Uterus (tissue), 3 donors: ENCODE measurements at regions not wholly inside any gene's neighbourhood (a gene's known extent, or its start where the extent isn't known, plus 50 kb on each side); places are given as distances from the start of the nearest gene placed in this dataset.

Experiments used
- DNase-seq, 2 donors: peaks; one replicate each; pipeline ENCODE4 v3.0.0-alpha.2; 2019 to 2020
- H3K27ac ChIP-seq, 2 donors: fragments of 200-600 bp; sonication (generic); 1 replicate in 1 of 2; 2 replicates in 1 of 2; pipeline ENCODE4 v1.5.1; 2016 to 2018
- H3K27me3 ChIP-seq, 2 donors: fragments of 200-600 bp; sonication (generic); one replicate each; pipeline ENCODE4 v1.5.1; 2018 to 2019; ENCODE audit warnings: control low read depth in 1 of 2
- H3K36me3 ChIP-seq, 2 donors: fragments of 200-600 bp; sonication (generic); one replicate each; pipeline ENCODE4 v1.5.1; 2019; ENCODE audit warnings: control low read depth in 1 of 2
- H3K4me1 ChIP-seq, 2 donors: fragments of 200-600 bp; sonication (generic); one replicate each; pipeline ENCODE4 v1.5.1; 2018 to 2019; ENCODE audit warnings: control low read depth in 1 of 2
- H3K4me3 ChIP-seq, 2 donors: fragments of 200-600 bp; sonication (generic); 1 replicate in 1 of 2; 2 replicates in 1 of 2; pipeline ENCODE4 v1.5.1; 2018 to 2019; ENCODE audit warnings: mild to moderate bottlenecking in 1 of 2
- H3K9me3 ChIP-seq, 2 donors: fragments of 200-600 bp; sonication (generic); one replicate each; pipeline ENCODE4 v1.5.1; 2019; ENCODE audit warnings: control low read depth in 1 of 2
- POLR2A ChIP-seq, 2 donors: fragments of 450-650 bp; IDR thresholded peaks; one replicate each; pipeline ENCODE4 v1.6.1; 2016; ENCODE audit warnings: antibody characterized with exemption in 2 of 2, mild to moderate bottlenecking in 1 of 2, moderate library complexity in 1 of 2
- intact Hi-C: fragments of 100-400 bp; cut with DNase I; formaldehyde crosslinking; loops from one replicate; pipeline ENCODE4 v1.15.1; 2023; ENCODE audit warnings: low total_unique reads
- TF ChIP-seq, protein P1 (sequence below), 4 experiments: fragments of 200-600 bp in 2 of 4; fragments of 450-650 bp in 2 of 4; sonication (generic) in 2 of 4; IDR thresholded peaks; one replicate each; pipeline ENCODE4 v1.5.1; 2016 to 2019; ENCODE audit warnings: antibody characterized with exemption in 4 of 4, mild to moderate bottlenecking in 2 of 4, moderate library complexity in 1 of 4
- donor health status: DM: yes; HTN: yes; CAD: no.

DNA sequence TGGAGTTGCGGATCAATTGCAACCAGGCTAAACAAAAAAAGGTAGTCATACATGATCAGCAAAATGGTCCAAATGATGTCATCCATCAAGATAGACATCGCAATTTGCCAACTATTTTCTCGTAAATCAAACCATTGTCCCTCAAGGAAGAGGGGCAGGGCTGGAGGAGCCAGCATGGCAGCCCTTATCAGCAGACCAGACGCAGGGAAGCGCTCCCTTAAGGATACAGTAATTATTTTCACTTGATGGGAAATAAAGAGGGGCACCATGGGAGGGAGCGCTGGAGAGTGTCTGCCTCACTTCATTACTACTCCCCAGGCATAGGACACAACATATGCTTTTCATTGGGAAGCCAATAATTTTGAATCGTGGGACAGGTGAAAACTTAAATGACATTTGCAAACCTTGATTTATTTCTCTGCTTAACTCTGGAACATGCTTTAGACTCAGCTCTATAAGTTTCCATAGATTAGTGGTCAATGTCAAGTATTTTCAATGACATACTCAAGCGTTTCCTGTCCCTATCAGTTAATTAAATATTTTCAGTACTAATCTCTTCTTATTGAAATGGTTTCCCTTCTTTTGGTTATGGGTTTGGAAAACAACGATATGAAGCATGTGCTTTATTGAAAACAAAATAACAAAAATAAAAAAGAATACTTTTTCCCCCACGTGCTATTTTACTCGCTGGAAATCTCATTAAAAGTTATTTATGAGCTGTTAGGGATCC lies 202.4 kb upstream of the HABP2 start:
- TF ChIP-seq, protein P1, sequence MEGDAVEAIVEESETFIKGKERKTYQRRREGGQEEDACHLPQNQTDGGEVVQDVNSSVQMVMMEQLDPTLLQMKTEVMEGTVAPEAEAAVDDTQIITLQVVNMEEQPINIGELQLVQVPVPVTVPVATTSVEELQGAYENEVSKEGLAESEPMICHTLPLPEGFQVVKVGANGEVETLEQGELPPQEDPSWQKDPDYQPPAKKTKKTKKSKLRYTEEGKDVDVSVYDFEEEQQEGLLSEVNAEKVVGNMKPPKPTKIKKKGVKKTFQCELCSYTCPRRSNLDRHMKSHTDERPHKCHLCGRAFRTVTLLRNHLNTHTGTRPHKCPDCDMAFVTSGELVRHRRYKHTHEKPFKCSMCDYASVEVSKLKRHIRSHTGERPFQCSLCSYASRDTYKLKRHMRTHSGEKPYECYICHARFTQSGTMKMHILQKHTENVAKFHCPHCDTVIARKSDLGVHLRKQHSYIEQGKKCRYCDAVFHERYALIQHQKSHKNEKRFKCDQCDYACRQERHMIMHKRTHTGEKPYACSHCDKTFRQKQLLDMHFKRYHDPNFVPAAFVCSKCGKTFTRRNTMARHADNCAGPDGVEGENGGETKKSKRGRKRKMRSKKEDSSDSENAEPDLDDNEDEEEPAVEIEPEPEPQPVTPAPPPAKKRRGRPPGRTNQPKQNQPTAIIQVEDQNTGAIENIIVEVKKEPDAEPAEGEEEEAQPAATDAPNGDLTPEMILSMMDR (IDR thresholded peaks at IDR 0.05): no peak
- TF ChIP-seq POLR2A (IDR thresholded peaks at IDR 0.05): no peak
- intact Hi-C loops: no loop called here

DNA sequence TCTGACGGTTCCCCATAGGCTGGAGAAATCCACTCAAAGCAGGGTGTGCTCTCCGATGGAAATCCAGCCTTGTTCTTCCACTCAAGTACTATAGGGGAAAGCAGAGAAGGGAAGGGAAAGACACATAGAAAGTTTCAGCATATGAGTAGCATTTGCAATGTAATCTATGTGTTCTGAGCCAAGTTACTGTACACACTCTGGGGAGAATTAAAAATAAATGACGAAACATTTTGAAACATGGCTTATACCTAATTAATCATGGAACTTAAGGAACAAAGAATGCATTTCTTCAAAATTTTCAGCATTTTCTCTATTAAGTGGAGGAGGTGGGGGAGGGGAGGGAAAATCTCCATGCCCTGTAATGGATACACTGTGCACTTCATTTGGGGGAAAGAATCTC lies 198.1 kb upstream of the HABP2 start:
- intact Hi-C loops: no loop called here

More for the DNA sequence above, 202.4 kb upstream of the HABP2 start:
- Histone ChIP-seq H3K27ac (no peak overlapping the region), H3K4me1 (no peaks in the 10 kb centered on the region), H3K4me3 (no peak overlapping the region), H3K27me3 (no peaks in the 10 kb centered on the region), H3K9me3 (no peaks in the 10 kb centered on the region), H3K36me3 (no peaks in the 10 kb centered on the region)
- no peak for DNase-seq

DNA sequence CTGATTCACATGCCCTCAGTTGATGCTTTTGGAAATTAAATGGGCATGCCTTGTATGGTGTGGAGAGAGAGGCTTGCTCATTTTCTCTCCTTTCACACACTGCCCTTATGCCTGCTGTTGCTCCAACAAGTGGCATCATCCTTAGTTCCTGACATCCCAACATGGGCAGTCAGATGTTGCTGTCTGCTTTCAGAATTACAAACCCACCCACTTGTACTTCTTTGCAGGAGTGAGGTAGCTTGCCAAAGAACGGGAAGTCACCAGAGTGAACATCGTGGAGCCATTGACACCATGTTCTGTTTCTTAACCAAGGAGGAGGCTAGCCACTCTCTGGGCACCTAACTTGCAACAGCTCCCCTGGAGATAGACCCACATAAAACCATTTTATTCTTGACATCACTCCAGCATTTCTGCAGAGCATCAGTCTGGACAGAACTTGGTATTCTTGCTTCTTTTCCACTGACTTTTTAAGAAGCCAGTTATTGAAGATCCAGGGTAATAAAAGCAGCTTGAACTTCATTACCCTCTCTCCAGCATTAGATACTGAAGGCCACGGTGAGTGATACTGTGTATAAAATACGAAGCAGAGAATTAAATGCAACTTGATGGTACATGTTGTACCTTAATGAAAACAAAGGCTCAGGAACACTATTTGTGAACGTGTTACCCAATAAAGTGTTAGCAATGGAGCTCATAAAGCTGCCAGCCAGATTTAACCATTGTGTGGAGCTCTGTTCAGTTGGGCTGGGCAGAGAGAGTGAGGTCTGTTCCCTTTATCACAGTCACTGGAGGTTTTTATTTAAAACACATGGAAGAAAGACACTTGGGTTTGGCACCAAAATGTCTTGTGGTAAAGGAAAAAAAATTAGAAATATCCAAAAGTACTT lies 195.8 kb upstream of the HABP2 start:
- peaks cover 0 to 6% of the 10 kb centered on the region in 2 donors for H3K4me1 ChIP-seq
- H3K27ac ChIP-seq: peak overlapping the region in 1 of 2 donors; percentile 67
- H3K27me3 ChIP-seq: no peaks in the 10 kb centered on the region
- no peak for DNase-seq
- intact Hi-C loops: no loop called here
- H3K9me3 ChIP-seq: no peaks in the 10 kb centered on the region
- TF ChIP-seq, protein P1 (IDR thresholded peaks at IDR 0.05): no peak
- TF ChIP-seq POLR2A (IDR thresholded peaks at IDR 0.05): no peak
- no peak overlapping the region for H3K4me3 ChIP-seq
- H3K36me3 ChIP-seq: no peaks in the 10 kb centered on the region

More for the DNA sequence above, 198.1 kb upstream of the HABP2 start:
- Histone ChIP-seq H3K36me3 (no peaks in the 10 kb centered on the region), H3K9me3 (no peaks in the 10 kb centered on the region), H3K27ac (no peak overlapping the region), H3K4me3 (no peak overlapping the region), H3K4me1 (no peaks in the 10 kb centered on the region), H3K27me3 (no peaks in the 10 kb centered on the region)
- TF ChIP-seq, protein P1 (IDR thresholded peaks at IDR 0.05): no peak
- no peak for TF ChIP-seq POLR2A (IDR thresholded peaks at IDR 0.05)
- DNase-seq: no peak

DNA sequence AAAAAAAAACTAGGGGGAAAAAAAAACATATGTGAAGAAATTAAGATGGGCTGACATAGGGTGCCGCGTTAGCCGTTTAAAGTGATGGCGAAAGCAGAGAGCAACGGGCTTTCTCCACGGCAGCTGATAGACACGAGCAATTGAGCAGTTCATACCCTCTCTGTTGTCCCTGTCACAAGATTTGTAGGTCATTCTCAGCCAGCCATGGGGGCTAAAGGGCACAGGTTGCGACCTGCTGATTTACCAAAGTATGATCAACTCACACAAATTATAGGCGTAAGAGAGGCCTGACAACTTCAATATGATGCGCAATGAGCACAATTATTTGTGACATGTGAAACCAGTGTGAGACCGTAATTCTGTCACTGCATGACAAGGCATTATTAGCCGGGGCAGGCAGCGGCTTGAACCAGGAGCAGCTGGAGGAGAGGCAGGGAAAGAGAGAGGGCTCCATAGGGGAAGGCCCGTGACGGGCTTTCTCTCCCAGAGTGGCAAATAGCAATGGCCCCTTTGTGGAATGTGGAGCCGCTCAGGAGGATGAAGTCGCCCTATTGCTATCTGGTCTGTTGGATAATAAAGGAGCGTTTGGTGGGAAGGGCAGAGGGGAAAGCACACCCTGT lies 195.1 kb upstream of the HABP2 start:
- no peak for TF ChIP-seq POLR2A (IDR thresholded peaks at IDR 0.05)
- TF ChIP-seq, protein P1 (IDR thresholded peaks at IDR 0.05): no peak
- Histone ChIP-seq H3K27ac (peak overlapping the region in 1 of 2 donors; percentile 67), H3K4me1 (peaks cover 0 to 6% of the 10 kb centered on the region in 2 donors), H3K4me3 (no peak overlapping the region), H3K36me3 (no peaks in the 10 kb centered on the region), H3K27me3 (no peaks in the 10 kb centered on the region), H3K9me3 (no peaks in the 10 kb centered on the region)
- DNase-seq: no peak
- intact Hi-C loops: no loop called here
